Ascending aorta (tissue), 2 donors: ENCODE measurements at regions not wholly inside any gene's neighbourhood (a gene's known extent, or its start where the extent isn't known, plus 50 kb on each side); places are given as distances from the start of the nearest gene placed in this dataset.

Source experiments
- DNase-seq, 2 donors: peaks; one replicate each; pipeline ENCODE4 v3.0.0-alpha.2; 2019; ENCODE audit warnings: low spot score in 2 of 2
- H3K27ac ChIP-seq, 2 donors: fragments of 200-600 bp; sonication (generic); one replicate each; pipeline ENCODE4 v1.5.1; 2016 to 2017; ENCODE audit warnings: mild to moderate bottlenecking in 1 of 2
- H3K27me3 ChIP-seq: fragments of 200-600 bp; sonication (generic); one replicate; pipeline ENCODE4 v1.5.1; 2017
- H3K36me3 ChIP-seq, 2 donors: fragments of 200-600 bp; sonication (generic); one replicate each; pipeline ENCODE4 v1.5.1; 2016
- H3K4me1 ChIP-seq, 2 donors: fragments of 200-600 bp; sonication (generic); one replicate each; pipeline ENCODE4 v1.5.1; 2016 to 2017; ENCODE audit warnings: mild to moderate bottlenecking in 1 of 2
- H3K4me3 ChIP-seq, 2 donors: fragments of 200-600 bp; sonication (generic); one replicate each; pipeline ENCODE4 v1.5.1; 2016 to 2017; ENCODE audit warnings: mild to moderate bottlenecking in 1 of 2
- H3K9me3 ChIP-seq, 2 donors: fragments of 200-600 bp; sonication (generic); one replicate each; pipeline ENCODE4 v1.5.1; 2016
- CTCF ChIP-seq, 3 experiments: fragments of 200-600 bp in 2 of 3; fragments of 450-650 bp in 1 of 3; sonication (generic) in 2 of 3; IDR thresholded peaks; one replicate each; pipeline ENCODE4 v1.5.1; 2016 to 2019; ENCODE audit warnings: antibody characterized with exemption in 3 of 3, mild to moderate bottlenecking in 1 of 3, moderate library complexity in 1 of 3
- intact Hi-C: fragments of 100-400 bp; cut with DNase I; formaldehyde crosslinking; loops from one replicate; pipeline ENCODE4 v1.15.1; 2023

GRCh38 chr18:24988253-24988840 is 363.6 kb downstream of the ZNF521 start:
- Histone ChIP-seq H3K4me3 (no peak overlapping the region), H3K4me1 (no peaks in the 10 kb centered on the region), H3K27ac (no peak overlapping the region), H3K36me3 (no peaks in the 10 kb centered on the region), H3K27me3 (no peaks in the 10 kb centered on the region), H3K9me3 (no peaks in the 10 kb centered on the region)
- no peak for DNase-seq
- intact Hi-C loops: no loop called here
- TF ChIP-seq CTCF (IDR thresholded peaks at IDR 0.05): no peak

GRCh38 chr18:24989760-24990593 is 362.0 kb downstream of the ZNF521 start:
- no peak for TF ChIP-seq CTCF (IDR thresholded peaks at IDR 0.05)
- no peaks in the 10 kb centered on the region for H3K9me3 ChIP-seq
- no peaks in the 10 kb centered on the region for H3K36me3 ChIP-seq
- DNase-seq: no peak
- intact Hi-C loops: no loop called here
- H3K27me3 ChIP-seq: no peaks in the 10 kb centered on the region
- no peak overlapping the region for H3K27ac ChIP-seq
- H3K4me1 ChIP-seq: no peaks in the 10 kb centered on the region
- no peak overlapping the region for H3K4me3 ChIP-seq

- Histone ChIP-seq H3K27ac (no peak overlapping the region), H3K27me3 (no peaks in the 10 kb centered on the region), H3K36me3 (no peaks in the 10 kb centered on the region), H3K4me3 (no peak overlapping the region), H3K9me3 (no peaks in the 10 kb centered on the region), H3K4me1 (no peaks in the 10 kb centered on the region)
- no peak for TF ChIP-seq CTCF (IDR thresholded peaks at IDR 0.05)
- no peak for DNase-seq
- intact Hi-C loops: no loop called here
Observed at GRCh38 chr18:24990671-24991134, 361.3 kb downstream of the ZNF521 start.

GRCh38 chr18:24991141-24992060 is 360.6 kb downstream of the ZNF521 start:
- H3K4me1 ChIP-seq: no peaks in the 10 kb centered on the region
- no peak for DNase-seq
- H3K4me3 ChIP-seq: no peak overlapping the region
- no peaks in the 10 kb centered on the region for H3K9me3 ChIP-seq
- intact Hi-C loops: no loop called here
- no peaks in the 10 kb centered on the region for H3K36me3 ChIP-seq
- TF ChIP-seq CTCF (IDR thresholded peaks at IDR 0.05): no peak
- H3K27me3 ChIP-seq: no peaks in the 10 kb centered on the region
- no peak overlapping the region for H3K27ac ChIP-seq

GRCh38 chr18:24992491-24992890 is 359.5 kb downstream of the ZNF521 start:
- intact Hi-C loops: no loop called here
- H3K27me3 ChIP-seq: no peaks in the 10 kb centered on the region
- H3K4me3 ChIP-seq: no peak overlapping the region
- no peak for TF ChIP-seq CTCF (IDR thresholded peaks at IDR 0.05)
- H3K36me3 ChIP-seq: no peaks in the 10 kb centered on the region
- no peak overlapping the region for H3K27ac ChIP-seq
- DNase-seq: no peak
- no peaks in the 10 kb centered on the region for H3K4me1 ChIP-seq
- H3K9me3 ChIP-seq: no peaks in the 10 kb centered on the region
